Colon (tissue), 2 donors: ENCODE measurements at regions not wholly inside any gene's neighbourhood (a gene's known extent, or its start where the extent isn't known, plus 50 kb on each side); places are given as distances from the start of the nearest gene placed in this dataset.

Source experiments
- FAIRE-seq: peaks from 2 replicates; lab custom pipeline; 2012; peaks lifted over from hg19 to GRCh38; lab: Jason Lieb, UNC
- donor health status: control.
- donor health status: control.

DNA sequence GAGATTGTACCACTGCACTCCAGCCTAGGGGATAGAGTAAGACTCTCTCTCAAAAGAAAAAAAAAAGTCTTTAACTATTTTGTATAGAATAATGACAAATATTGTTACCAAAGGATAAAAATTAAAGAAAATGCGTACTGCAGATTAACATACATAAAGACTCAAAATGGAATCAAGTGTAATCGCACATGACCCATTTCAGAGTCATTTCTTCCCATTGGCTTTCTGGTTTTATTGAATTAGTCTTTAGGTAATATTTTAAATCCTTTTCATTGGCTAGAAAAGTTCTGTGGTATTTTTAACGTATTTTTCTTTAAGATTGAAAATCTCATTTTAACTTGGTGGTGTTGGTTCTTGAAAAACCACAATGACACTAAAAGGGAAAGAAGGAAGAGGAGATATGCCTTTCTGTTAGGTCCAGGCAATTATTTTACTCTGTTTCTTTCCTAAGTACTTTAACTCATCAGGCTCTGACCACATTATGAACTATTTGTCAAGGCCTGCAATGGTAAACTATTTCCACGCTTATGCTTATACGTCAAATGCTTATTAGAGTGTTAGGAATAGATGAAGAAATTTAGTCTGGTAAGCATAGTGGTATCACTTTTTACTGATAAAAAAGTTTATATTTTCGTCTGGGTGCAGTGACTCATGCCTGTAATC is 52.3 kb downstream of the PLEKHG1 start:
- no peak for FAIRE-seq

DNA sequence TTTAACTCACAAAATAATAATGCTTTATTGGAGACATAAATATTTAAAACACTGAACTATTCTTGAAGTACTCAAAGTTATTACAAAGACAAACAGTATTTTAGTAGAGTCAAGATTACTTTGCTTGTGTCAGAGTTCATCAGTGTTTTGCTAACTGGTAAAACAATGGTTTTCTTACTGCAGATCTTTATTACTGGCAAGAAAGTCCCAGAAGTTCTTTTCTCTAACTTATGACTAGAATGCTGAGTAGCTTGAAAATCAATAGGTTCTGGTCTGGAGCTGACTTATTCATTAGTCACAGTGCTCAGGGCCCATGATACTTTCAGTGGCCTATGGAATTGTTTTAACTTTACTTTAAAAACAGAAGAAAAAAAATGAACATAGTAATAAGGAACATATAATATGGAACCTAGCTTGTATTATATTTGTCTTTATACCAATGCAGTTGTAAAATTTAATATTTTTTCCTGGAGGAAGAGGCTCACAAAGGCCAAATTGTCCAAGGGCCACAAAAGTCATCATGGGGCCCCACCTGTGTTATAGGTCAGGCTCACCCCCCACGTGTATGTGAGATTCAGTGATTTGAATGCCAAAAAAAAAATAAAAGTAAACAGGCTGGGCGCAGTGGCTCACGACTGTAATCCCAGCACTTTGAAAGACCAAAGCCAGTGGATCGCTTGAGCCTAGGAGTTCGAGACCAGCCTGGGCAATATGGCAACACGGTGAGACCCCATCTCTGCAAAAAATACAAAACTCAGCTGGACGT is 53.3 kb downstream of the PLEKHG1 start:
- peak; percentile 78 for FAIRE-seq

DNA sequence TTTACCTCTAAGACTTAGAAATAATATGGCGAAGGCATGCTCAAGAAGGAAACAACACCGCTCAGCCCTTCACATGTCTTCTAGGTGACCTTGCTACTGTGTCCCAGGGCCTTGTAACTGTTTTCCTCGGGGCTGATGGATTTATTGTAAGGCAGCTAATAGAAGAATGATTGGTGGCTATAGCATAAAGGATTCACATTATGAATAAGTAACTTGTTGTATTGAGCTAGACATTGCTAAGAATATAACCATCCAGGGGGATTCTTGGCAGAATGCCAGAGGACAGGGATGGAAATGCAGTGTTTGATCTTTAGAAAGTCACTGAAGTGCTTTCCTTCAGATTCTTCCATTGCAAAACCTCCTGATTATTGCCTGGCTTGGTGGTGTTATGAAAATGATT is 54.9 kb downstream of the PLEKHG1 start:
- FAIRE-seq, result no peak

DNA sequence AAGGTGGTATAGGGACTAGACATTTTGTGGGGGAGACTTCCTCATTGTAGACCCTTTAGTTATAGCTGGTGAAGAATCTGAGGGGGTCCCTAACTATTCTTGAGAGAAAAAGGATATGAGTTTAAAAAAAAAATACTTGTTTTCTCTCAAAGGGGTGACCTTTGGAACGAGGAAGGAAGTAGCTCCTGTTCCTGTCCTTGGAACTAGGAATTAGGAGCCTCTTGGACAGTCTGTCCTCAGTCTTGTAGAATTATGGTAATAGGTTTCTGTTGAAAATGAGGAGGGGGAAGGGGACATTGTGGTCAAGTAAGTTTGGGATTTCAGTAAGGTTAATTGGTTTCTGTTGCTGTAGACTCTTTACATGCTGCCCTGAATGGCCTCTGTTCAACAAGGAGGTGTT is 56.5 kb downstream of the PLEKHG1 start:
- no peak for FAIRE-seq

DNA sequence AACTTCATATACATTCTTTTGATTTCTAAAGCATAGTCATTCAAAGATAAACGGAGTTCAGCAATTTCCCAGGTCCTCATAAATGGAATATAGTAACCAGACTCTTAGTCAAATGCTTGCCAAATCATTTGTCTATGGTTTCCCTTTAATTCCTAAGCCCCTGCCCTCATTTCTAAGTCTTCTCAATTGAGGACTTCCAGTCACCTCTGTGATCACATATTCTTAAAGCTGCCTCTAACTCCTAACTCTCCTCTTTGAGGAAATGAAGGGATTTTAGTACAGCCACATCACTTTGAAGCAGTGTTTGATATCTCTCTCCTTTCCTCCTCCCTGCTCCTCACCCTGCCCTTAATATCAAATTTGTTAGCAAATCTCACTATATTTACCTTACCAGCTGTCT is 58.7 kb downstream of the PLEKHG1 start:
- FAIRE-seq, result no peak

DNA sequence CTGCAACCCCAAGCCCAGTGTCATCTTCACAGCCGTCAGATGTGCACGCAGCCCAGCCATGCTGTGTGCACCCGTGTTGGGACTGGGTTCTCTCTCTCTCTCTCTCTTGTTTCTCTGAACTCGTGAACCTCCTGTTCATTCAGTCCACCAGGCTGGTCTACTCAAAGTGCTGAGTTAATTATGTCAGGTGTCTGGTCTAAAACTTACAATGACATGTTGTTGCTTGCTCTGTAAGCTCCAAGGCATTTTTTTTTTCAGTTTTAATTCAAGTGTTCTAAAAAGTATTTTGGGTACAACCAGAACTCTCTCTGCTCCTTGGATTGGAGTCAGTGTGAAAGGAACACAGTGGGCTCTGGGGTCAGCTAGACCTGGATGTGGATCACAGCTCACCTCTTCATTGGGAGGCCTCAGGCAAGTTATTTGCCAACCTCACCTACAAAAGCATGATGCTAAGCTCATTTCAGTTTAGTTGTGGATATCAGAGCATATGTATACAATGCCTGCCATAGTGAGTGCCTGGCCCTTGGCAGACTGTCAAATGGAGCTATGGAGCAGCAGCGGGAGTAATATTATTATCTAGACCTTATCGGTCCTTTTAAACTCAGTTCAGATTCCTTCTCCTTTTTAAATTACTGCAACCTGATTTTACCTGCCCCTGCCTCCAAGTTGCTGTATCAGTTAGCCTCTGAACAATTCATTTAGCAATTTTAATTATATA is 59.5 kb downstream of the PLEKHG1 start:
- FAIRE-seq, result no peak

DNA sequence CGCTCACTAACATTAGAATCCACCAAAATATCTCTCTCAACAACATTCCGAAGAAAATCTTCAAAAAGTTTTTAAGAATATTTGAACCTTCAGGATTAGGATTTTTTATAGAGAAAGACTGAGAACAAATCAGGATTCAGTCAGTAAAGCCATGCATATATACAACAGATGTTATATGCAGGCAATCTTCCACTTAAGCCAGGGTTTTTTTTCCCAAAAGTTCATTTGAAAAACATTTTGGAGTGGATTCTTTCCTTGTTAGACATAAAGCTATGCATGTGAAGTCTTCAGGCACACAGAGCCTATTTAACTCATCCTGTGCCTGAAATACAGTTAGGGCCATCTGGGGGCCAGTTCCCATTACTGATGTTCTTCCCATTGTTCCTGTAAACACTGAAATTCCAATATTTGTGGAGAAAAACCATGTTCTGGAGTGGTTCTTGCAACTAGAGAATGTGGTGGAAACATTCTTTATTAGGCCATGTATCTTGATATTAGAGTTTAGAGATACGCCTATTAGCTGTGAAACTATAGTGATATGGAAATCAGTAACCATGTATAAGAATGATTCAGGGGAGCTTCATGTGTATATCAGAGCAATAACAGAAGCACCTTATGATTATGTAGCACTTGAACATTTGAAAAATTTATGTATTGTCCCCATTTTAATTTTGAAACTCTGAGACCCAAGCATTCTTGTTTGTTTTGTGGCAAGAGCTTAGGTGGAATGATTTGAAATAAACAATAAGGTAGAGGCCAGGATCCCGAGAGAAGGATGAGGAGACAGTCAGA is 61.7 kb downstream of the PLEKHG1 start:
- FAIRE-seq, result no peak

DNA sequence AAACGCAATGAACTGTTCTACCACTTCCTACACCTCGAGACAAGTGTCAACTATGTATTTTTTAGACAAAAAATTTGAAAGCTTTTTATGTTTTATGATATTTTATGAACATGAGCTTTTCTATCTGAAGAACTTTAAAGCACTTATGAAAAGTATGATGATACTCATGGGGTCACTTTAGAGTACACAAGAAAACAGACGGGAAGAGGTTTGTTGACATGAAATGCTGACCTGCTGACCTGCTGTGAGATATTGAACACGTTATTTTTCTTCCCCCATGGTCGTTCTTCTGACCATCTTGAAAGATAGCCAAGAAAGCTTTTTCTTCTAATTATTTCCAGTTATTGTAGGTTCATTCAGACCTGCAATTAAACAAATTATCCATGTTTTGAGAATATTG is 63.1 kb downstream of the PLEKHG1 start:
- no peak for FAIRE-seq

DNA sequence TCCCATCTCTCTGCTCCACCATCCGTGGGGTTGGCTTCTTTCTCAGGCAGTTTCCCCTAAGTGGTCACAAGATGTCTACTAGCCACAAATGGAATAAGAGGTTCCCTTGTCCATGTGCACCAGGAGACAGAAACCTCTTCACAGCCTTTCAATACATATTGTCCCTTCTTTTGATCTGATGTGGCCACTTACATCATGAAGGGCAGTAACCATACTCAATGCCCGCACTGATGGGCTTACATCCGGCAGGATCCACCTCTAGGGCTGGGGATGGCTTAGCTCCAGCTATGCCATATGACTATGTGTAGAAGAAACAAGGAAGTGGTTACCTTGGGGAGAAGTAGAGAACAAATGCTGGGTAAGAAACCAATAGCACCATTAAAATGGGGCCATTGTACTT is 64.4 kb downstream of the PLEKHG1 start:
- FAIRE-seq, result no peak

DNA sequence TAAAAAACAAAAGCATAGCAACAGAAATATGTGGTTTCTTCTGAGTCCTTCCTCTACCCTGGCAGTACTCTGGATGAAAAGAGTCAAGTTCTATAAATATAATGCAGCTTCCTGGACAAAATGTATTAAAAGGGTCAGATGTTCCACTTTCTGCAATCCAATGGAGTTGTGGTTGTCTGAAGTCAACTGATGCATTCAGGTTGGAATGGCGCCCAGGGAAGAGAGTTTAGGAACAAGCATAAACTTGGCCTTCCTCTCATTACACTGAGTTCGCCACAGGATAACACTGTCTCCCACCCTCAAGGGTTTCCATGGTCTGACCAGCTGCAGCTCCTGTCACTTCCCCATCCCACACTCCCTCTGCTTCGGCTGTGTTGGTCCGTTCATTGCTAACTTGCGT is 66.4 kb downstream of the PLEKHG1 start:
- FAIRE-seq, result no peak

DNA sequence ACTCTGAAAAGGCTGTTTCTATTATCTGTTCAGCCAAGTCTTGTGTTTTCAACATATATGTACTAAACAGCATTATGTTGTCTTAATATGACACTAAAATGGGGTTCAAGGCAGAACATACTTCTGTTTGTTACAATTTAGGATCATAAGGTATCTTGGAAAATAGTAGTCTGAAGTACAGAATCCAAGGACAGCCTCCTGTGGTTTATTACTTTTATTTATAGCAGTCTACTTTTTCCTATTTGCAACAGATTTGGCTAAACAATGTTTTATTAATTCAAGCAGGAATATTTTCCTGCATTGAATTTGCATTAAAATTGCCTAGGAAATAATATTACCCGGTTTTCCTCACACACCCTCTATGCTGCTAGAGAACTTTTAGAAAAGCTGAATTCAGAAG is 67.7 kb downstream of the PLEKHG1 start:
- no peak for FAIRE-seq

DNA sequence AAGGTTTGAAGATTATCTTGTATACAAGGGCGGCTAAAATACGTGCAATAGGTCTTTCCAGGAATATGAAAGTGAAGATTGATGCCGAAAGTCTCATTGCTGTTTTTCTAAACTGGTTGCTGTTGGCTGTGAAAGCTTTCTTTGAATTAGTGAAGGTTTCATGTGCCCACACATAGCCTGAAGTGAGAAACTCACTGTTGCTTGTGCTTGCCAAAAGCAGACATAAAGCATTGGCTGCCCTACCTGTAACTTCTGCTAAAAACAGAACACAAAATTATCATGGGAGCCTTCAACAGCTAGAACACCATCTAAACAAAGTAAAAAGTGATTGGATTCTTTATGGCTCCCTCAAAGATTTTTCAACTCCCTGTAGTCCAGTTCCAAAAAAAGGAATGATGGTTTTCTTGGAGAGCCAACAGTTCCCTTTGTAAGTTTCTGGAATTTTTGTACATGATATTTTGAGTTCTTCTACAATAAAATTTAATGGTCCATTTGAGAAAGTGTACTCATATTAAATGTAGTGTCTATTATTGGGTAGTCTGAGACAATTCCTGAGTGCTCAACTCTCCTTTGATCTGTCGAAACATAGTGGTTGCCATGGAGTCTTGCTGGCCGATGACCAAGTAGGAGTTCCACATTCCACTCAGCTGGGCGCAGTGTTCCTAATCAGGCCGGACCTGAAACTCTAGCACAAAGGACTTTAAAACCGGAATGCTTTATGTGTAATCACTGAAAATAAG is 68.5 kb downstream of the PLEKHG1 start:
- no peak for FAIRE-seq

DNA sequence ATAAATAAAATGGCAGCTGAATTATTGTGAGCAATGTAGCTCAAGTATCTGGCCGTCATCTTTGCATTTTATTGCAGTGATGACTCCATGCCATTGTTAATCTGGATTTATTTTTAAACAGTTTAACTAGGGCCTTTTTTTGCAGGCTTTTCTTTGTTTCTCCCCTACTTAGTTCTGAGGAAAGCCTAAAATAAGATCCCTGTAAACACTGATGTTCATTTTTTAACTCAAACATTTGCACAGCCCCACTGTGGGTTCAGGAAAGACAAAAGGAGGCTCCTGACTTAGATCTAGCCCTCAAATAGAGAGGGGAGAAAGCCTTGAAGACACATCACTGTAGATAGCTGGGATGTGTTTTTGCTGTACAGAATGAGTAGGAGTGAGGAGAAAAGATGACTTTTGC is 69.2 kb downstream of the PLEKHG1 start:
- no peak for FAIRE-seq

DNA sequence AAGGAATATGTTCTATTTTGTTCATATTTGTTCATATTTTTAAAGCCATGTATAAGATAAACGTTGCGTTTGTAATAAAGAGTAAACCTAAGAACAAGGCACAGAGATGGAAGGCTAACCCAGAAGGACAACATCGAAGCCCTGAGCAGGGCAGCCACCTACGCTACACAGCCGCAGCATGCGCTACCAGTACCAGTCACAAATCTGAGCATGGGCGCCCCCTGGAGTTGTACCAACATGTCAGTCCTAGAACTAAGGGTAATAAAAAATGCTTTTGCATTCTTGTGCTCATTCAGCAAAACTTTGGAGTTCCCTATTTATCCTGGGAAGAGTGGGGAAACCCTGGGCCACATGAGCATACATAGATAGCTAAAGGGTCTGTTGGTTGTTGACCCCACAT is 70.6 kb downstream of the PLEKHG1 start:
- FAIRE-seq, result no peak

DNA sequence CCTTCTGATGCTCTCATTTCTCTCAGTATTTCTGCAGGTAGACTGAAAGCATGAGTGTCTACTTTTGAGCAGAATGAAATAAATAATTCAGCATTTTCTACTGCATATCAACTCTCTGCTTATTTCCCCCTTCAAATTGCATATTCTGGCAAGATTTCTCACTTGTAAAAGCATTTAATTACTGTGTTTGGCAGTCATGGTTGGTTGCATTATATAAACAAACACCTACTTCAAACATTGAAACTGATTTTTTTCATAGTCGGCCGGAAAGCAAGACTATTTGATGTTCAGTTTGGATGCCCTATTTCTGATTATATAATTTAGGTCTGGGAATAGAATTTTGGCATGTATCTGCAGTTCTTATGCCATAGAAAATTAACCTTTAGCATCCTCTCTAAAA is 73.1 kb downstream of the PLEKHG1 start:
- FAIRE-seq, result no peak

DNA sequence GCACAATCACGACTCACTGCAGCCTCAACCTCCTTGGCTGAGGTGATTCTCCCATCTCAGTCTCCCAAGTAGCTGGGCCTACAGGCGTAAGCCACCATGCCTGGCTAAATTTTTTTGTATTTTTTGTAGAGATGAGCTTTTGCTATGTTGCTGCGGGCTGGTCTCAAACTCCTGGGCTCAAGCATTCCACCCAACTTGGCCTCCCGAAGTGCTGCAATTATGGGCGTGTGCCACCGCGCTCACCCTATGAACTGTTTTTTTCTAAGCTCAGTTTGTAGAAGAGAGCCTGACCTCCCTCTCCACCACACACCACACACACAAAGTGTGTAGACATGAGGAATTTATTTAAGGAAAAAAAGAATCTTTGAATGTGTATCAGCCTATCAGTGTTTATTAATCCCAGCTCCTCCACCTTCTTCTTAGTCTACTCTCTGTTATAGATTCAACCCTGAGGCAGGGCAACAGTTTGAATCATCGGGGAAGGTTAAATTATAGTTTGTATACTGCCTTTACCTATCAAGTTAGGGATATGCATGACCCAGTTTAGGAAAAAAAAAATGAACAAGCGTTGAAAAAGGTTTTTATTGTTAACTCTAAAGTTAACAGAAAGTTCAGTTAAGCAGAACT is 74.1 kb downstream of the PLEKHG1 start:
- no peak for FAIRE-seq

DNA sequence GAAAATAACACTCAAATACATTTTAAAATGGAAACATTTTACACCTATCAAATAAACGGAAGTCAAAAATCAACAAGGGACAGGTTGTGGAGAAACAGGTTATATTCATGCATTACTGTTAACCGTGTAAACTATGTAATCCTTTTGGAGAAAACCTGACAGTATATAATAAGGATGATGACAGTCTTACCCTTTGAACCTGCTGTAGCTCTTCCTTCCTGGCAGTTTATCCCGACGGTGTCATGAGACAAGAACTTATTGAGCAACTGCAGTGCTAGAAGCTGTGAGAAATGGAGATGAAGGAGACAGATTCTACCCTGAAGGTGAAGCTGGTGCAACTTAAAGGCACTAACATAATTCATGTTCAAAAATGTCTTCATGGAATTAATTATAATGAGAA is 76.7 kb downstream of the PLEKHG1 start:
- no peak for FAIRE-seq

DNA sequence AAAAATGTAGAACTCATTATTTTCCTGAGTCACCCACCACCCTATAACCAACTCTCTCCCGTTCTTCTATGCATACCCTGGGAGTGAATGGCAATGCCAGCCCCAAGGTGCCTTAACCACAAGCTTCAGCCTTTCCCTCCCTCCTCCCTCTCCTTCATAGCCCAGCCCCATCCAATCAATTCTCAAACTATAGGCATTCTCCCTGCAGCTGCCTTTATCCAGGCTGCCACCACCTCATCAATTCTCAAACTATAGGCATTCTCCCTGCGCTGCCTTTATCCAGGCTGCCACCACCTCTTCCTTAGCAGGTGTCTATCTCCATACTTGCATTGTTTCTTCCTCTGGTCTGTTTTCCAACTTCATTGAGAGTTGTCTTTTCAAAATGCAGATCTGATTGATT is 77.1 kb downstream of the PLEKHG1 start:
- no peak for FAIRE-seq

DNA sequence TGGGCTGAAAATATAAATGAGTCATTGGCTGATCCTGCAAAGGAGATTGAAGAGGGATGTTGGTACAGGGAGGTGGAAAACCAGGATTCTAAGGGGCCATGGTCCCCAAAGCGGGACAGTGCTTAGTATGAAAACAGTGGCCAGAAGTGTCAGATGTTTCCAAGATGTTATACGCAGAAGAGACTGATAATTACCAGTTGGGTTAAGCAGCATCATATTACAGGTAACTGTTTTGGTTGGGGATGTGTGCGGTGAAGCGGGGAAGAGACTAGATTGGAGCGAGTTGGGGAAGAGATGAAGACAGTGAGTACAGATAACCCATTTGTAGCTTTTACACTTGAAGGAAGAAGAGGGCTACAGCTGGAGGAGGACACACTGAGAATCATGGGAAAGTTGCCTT is 80.8 kb downstream of the PLEKHG1 start:
- FAIRE-seq, result no peak

DNA sequence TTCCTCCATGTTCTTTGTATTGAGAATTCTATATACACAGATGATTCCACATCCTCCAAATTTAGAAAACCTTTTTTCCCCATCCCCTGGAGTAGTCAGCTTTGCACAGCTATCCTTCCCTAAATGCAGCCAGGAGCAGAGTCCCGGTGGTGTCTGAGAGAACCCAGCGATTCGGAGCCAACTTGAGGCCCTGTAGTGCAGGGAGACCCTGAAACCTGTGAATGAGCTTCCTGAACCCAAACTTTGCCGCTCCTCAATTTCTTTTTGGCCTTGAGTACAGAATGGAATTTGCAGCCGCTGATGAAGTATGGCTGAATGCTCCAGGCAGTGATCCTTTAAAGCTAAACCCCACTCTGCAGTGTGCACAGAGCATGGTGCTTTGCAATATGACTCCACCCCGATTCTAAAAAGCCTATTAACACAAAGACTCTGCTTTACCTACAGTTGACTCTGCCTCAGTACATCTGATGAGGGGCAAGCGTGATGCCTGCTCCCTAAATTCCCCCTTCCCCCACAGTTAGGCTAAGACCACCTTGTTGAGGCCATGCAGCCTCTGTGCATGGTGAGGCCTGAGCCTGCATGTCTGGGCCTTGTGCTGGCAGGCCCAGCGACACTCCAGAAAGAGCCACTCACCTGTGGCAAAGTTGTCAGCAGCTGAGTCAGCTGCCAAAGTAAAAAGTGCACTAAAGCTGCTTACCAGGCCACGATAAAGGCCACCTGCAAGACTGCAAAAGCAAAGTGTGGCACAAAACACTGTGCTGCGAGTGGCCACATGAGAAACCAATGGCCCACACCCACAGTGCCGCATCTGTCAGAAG is 82.1 kb downstream of the PLEKHG1 start:
- FAIRE-seq, result no peak

DNA sequence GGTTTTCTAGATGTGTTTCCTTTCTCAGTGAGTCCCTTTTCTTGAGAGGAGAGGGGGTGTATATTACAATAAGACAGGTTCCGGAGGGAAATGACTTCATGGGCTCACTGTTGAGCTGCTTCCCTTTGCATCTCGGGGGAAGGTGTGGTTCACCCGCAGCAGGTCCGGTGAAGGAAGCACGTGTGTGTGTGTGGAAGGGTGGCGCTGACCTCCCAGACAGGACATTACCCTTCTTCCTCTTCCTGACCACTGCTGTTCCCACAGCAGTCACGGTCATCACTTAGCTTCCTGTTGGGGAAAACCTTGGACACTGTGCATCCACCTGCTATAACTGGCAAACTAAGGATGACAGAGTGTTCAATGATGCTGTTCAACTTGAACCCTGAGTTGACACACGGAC is 83.6 kb downstream of the PLEKHG1 start:
- no peak for FAIRE-seq
